ENCODE measurements at regions not wholly inside any gene's neighbourhood (a gene's known extent, or its start where the extent isn't known, plus 50 kb on each side); places are given as distances from the start of the nearest gene placed in this dataset.

- TF ChIP-seq CTCF (conservative IDR thresholded peaks at IDR 0.05 in 1 of 2, IDR thresholded peaks at IDR 0.05 in 1 of 2; ENCODE audit: extremely low read depth in 1 of 2, insufficient read depth in 1 of 2, low read depth in 1 of 2, low read length in 2 of 2) (no peak), EZH2 (IDR thresholded peaks at IDR 0.05; ENCODE audit: borderline replicate concordance, low read length) (no peak)
Observed at GRCh38 chr5:93082981-93083380, 498.0 kb downstream of the NR2F1-AS1 start.
